DMS53 treated with DMSO at 0.1 percent for 48 hours (cell line): ENCODE measurements at regions not wholly inside any gene's neighbourhood (a gene's known extent, or its start where the extent isn't known, plus 50 kb on each side); places are given as distances from the start of the nearest gene placed in this dataset.

Source experiments
- DNase-seq: peaks from one replicate; lab custom pipeline; 2025; ENCODE audit not compliant: unreplicated experiment; lab: John Stamatoyannopoulos, UW

DNA sequence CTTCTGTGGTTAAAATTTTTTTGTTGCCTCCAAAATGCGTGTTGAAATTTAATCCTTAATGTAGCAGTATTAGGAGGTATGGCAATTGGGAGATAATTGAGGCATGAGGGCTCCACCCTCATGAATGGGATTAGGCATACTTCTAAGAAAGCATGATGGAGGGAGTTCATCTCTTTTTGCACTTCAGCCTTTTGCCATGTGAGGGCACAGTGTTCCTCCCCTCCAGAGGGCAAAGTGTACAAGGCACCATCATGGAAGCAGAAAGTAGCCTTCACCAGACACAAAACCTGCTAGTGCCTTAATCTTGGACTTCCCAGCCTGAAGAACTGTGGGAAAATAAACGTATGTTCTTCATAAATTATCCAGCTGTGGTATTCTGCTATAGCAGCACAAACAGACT, 429.5 kb downstream of the ZIC1 start:
- DNase-seq, result no peak

DNA sequence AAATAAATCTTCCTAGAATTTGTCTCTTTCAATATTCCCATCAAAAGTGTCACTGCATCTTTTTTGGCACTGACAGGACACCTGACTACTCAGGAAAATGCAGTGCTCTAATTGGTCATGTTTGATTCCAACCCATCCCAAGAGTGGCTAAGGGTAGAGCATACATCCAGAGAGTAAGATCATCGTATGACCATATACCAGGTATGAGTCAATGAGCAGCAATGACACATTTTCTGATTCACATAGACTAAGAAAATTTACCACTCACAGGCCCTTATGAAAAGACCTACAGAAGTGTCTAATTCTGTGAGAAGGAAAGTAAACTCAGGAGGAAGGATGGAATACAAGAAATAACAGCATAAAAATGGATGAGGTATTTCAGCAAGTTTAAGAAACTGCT, 434.2 kb downstream of the ZIC1 start:
- DNase-seq, result no peak

DNA sequence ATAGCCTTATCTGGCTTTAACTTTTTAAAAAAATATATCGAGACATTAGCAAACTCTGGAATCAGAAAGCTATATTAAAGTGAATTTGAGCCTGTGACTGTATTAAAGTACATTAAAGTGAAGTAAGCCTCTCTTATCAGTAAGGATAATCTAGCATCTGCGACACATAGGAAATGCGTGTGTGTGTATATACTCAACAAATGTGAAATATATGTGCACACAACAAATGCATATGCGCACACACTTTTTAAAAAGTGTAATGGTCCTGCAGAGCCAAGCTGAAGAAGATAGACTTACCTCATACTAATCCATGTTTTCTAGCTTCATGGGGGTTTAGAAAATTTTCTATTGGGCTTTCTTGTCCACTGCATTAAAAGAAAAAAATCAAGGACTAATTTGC, 437.1 kb downstream of the ZIC1 start:
- no peak for DNase-seq

DNA sequence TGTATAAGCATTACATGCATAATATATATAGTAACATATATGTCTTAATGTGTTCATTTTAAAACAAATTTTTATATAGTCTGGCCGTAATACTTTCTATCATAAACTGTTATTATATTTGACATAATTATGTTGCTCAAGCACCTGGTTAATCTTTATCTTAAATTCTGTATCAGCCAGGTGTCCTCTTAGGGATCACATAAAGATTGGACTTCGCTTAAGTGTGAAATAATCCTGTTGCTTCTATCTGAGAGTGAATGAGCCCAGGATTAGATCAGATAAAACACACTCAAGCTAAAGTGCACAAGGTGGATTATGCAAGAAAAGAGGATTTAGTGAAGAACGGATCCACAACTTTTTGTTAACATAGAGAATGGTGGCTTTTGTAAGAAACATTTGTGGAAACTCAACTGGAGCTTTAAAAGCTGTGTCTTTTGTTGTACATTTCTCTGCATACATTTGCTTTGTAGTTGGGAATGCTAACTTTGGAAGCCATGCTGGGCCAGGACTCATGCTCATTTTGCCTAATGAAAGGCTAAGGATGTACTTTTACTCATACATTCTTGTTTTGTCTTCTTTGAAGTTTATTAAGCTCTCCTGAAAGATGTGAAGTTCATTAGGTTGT, 437.8 kb downstream of the ZIC1 start:
- DNase-seq, result no peak

DNA sequence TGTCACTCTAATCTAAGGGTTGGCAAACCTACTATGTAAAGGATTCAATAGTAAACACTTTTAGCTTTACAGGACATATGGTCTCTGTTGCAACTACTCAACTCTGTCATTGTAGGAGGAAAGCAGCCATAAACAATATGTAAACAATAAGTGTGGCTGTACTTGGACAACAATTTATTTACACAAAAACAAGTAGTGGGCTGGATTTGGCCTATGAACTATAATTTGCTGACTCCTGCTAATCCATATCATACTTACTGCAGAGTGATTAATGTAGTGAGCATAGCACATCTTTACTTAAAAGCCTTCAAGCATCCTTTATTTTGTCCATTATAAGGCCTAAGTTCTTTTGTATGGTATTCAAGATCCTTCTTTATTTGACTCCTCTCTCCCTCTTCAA, 441.9 kb downstream of the ZIC1 start:
- no peak for DNase-seq

DNA sequence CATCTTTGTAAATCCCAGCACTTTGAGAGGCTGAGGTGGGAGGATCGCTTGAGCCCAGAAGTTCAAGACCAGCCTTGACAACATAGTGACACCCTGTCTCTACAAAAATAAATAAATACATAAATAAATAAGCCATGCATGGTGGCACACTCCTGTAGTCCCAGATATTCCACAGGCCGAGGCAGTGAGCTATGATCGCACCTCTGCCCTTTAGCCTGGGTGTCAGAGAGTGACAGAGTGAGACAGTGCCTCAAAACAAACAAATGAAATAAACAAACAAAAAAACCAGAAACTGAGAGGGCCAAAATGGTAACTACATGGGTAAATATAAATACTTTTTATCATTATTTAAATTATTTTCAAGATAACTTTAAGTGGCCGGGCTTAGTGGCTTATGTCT, 445.4 kb downstream of the ZIC1 start:
- DNase-seq, result no peak

DNA sequence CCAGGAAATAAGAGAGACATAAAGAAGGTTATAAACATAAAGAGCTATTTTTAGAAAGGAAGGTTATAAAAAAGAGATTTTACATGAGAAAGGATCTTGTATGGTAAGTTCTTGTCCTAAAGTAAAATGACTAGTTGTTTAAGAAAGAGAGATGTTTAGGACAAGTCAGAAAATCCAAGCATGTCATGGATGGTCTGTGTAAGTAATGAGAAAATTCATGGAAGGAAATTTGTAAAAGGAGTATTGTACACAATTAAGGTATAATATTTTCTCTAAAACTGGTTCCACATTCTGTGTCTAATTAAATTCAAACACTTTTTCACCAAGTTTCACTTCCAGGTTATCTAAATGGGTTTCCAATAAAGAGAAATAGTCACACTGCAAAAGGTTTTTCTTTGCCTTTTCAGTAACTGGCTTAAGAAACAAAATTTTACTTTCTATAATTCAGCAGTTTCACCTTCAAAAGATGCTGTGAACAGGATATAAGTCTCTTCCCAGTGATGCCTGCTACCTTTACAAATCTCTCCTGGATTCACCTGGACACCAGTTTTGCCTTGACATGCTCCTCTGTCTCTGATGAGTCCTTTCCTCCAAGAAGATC, 455.7 kb downstream of the ZIC1 start:
- DNase-seq, result no peak

DNA sequence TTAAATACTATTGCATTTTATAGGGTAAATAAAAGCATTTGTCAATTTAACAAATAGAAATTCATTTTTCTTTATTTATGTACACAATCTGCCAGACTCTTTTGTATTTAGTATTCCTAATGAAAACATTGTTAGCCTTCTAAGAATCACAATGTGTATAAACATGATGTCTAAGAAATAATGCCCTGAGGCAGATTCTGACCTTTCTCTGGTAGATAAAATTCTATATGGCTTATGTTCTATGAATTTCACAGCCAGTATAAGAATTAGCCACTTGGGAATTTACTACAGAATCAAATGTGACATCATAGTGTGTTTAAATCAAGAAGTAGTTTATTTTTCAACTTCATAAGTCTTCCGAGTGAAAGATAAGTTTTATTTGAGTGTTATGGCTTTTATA, 457.4 kb downstream of the ZIC1 start:
- no peak for DNase-seq

DNA sequence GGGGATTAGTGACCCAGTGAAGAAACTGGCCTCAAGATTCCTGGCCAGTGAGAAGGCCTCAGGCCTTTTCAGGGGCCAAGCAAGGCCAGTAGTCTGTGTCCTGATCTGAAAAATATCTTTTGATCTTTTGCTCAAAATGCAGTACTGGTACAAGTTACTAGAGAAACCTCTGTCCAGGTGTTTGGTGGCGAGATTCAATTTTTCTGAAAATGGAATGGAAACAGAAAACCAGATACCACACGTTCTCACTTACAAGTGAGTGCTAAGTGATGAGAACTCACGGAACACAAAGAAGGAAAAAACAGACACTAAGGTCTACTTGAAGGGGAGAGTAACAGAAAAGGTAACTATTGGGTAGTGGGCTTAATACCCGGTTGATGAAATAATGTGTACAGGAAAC, 463.4 kb downstream of the ZIC1 start:
- no peak for DNase-seq

DNA sequence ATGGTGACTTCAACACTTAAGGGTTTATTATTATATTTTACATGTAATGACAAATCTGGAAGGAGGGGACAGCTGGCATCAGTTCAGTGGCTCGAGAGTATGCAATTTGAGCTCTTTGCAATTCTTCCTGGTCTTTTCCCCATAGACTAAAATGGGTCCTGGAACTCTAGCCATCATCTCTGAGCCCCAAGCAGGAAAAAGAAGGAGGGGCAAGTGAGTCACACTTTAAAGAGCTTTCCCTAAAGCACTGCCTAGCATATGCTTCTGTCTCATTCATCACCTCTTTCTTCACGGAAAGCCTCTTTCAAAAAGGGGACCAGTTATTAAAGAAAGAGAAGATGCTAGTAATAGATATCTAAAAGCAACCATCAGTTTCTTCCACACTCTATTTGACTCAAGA, 466.3 kb downstream of the ZIC1 start:
- DNase-seq, result no peak

DNA sequence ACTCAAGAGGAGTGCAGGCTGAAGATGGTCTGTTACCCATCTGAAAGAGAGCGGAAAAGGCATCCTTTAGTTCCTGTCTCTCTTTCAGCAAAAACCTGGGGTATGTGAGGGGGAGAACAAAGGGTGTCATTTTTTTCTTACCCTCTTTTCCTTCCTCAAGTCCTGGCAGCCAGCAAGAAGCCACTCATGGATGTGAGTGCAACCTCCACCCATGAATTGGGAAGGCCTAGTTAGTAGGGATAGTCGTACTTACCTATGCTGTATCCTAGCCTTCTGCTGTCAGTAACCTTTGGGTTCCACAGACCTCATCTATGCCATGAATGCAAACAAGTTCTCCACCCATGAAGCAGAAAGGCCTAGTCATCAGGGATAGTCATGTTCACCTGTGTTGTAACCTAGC, 472.8 kb downstream of the ZIC1 start:
- no peak for DNase-seq

DNA sequence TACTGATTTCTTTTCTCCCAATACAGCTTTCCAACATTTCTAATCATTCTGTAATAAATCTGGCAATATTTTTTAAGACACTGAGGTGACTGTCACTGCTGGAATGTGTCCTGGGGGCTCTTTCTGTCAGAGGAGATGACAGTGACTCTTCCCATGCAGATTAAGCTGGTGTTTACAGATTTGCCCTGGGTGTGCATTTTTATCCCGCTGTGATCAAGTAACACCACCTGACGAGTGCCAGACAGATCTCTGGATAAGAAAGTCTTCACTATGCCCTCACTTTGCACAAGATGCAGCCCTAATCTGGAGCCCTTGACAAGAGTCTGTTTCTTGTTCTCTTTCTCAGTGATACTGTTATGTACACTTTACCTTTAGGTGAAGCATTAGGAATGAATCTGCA, 477.7 kb downstream of the ZIC1 start:
- no peak for DNase-seq

DNA sequence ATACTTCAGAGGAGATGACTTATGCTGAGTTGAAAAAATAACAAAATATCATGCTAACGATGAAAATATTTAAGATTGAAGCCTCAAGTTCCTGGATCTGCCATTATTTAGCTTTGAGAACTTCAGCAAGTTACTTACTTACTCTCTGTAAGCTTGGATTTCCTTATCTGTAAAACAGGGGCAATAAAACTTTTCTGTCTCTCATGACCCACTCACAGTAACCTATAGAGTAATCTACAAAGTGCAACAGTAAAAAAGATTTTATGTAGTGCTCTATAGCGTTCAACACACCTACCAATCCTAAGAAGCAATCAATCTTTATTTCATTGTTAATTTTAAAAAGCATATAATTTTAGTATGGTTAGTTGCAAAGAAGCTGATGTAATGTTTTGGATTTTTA, 478.6 kb downstream of the ZIC1 start:
- no peak for DNase-seq

DNA sequence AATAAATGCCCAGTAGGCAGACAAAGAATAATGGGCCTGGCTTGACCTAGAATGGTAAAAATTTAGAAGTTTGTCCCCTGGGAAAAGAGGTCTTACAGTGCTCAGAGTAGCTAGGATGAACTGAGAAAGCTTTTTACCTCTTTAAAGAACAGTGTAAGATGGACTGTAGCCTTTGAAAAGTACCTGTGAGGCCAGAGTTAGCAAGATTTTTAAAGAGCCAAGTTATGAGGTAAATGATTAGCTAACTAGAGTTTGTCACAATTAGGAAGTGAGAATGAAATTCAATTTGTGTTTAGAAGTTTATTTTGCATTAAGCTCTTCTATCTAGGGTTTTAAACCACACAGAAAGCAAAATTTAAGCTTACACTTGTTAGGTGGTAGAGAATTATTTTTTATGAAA, 480.9 kb downstream of the ZIC1 start:
- no peak for DNase-seq

DNA sequence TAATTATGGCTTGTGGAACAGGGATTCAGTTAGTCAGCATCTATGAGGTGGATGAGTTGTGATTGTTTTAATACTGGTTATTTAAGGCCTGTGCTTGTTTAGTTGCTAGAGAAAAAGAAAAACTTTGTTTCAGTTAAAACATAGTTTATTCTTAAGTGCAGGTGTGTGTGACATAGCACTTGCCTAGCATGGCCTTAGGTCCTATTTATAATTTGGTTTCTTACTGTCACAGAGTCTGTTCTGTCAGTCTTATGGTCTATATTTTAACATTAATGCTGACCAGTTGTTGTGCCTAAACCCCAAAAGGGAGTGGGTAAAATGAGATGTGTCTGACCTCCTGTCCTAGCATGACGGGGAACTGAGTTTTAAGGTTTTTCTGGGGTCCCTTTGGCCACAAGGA, 486.3 kb downstream of the ZIC1 start:
- DNase-seq, result no peak

DNA sequence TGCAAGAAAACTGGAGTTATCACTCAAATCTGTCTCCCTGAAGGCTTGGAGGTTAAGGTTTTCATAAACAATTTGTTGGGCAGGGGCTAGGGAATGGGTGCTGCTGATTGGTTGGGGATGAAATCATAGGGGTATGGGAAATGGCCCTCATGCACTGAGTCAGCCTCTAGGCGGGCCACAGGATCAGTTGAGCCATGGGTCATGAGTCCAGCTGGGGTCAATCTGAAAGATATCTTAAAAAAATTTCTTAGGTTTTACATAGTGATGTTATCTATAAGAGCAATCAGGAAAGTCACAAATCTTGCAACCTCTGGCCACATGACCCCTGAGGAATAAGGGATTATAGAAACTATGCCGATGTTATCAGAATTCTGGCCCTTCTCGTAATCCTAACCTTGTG, 491.7 kb downstream of the ZIC1 start:
- no peak for DNase-seq

DNA sequence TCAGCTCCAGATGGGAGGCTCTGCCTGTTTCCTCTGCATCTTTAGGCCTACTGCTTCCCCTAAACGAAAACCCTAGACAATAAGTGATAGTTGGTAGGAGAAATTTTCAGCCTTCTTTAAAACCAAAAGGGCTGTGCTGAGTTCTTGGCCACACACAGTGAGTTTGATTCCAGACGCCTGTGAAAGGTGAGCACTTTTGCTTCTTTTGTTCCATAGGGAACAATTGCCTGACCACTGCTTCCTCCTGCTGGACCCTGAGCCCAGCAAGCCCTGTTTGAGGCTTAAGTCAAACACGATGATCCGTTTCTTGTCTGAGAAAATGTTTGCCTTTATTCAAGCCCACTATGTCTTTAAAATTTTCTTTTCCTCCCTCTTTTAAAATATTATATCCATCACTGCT, 493.9 kb downstream of the ZIC1 start:
- DNase-seq, result no peak

DNA sequence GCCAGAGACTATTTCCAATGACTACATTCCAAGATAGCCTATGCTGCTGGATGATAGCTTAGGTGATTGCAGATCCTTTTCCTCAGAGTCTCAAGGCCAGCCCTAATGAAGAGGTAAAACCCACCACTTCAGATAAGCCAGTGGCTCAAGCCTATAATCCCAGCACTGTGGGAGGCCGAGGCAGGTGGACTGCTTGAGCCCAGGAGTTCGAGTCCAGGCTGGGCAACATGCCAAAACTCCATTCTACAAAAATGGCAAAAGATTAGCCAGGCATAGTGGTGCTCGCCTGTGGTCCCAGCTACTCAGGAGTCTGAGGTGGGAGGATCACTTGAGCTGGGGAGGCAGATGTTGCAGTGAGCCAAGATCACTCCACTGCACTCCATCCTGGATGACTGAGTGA, 495.3 kb downstream of the ZIC1 start:
- no peak for DNase-seq

DNA sequence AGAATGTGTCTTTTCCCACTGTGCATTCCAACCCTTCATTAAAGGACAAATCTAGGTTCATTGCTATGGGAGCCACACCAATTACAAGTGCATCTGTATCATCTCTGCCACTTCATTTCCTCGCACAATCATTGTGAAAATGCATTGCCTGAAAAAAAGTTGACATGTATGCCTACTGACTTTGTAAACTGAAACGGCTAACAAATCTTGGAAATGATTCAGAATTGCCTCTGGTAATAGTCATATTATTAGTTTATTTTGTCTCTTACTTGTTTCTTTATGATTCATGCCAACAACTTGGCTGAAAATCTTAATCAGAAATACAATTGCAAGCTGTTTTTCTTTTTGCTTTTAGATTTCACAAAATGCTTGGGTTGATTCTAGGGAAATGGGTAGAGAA, 497.1 kb downstream of the ZIC1 start:
- no peak for DNase-seq

DNA sequence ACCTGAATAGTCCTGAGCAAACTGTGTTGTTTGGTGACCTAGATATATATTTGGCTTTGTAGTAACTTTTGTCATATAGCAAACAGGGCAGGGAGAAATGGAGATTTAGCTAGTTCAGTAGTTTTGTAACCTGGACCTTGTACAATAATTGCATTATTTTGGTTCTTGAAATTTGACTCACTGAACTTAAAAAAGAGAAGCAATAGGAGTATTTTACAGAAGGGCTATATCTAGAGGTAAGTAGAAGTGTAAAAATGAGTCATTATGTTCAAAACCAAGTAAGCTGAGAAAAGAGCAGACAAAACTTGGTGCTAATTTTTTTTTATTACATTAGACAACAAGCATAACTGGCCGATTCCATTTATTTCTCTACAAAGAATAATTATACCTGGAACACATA, 505.4 kb downstream of the ZIC1 start:
- DNase-seq, result no peak

DNA sequence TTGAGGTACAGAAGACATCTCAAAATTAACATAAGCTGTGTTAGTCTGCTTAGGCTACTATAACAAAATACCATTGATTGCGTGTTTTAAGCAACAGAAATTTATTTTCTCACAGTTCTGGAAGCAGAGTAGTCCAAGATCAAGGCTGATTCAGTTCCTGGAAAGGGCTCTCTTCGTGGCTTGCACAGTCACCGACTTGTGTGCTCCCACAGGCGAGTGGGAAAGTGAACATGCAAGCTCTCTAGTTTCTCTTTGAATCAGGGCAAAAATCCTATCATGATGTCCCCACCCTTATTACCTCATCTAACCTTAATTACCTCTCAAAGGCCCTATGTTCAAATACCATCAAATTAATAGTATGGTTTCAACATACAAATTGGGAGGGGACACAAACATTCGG, 505.9 kb downstream of the ZIC1 start:
- no peak for DNase-seq

DNA sequence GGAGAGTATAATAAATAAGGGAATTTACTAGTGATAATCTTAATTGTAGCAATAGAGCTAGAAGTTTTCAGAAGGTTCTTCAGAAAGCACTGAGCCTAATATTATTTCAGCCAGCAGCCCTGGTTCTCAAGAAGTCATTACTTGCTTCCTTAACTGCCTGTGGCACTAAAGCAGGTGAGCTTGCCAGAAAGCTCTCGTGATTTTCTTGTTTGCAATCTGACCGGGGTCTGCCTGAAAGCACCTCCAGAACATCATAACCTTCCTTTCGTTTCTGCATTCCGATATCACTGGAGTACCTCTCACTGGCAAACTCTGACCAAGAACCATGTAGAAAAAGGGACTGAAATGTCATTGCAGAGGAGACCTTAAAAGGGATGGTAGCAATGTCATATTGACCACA, 510.3 kb downstream of the ZIC1 start:
- DNase-seq, result no peak

DNA sequence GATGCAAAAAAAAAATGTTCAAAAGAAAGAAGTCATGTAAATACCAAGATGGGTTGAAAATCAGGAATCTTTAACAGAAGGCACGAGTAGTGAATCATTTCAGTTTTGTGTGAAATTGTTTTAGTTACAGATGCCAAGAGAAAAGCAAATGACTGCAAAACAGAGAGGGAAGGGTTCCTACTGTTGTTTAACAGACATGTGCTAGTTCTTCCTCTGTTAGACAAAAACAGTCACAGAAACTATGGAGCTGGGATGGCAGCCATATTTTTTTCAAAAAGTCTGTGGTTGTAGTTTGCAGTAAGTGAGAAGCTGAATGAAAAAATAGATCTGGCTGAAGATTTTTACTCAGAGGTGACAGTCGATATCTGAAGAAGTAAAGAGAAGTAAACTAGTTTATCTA, 511.9 kb downstream of the ZIC1 start:
- no peak for DNase-seq
